ENCODE measurements at regions not wholly inside any gene's neighbourhood (a gene's known extent, or its start where the extent isn't known, plus 50 kb on each side); places are given as distances from the start of the nearest gene placed in this dataset.

GRCh38 chr13:33752094-33752493 lies 65.9 kb upstream of the RFC3 start:
- Histone ChIP-seq H3K27me3 (ENCODE audit: control insufficient read depth, insufficient read depth, low read length) (no peaks in the 10 kb centered on the region), H3K4me1 (ENCODE audit: control insufficient read depth, insufficient read depth, low read length) (no peaks in the 10 kb centered on the region), H3K9me3 (ENCODE audit: control insufficient read depth, insufficient read depth, low read depth, low read length) (no peaks in the 10 kb centered on the region), H3K27ac (ENCODE audit: low read length) (no peak overlapping the region), H3K36me3 (ENCODE audit: control insufficient read depth, insufficient read depth, low read length) (no peaks in the 10 kb centered on the region), H3K4me3 (ENCODE audit: low read depth in 2 of 2, low read length in 2 of 2) (no peak overlapping the region)
- ChIA-PET POLR2A (no interaction called here), CTCF (no interaction called here)
- in situ Hi-C loops (cut with HindIII; ENCODE audit: low pct_unique_long_range_greater_than_20kb, low sequenced_read_pairs) = no loop called here
- ATAC-seq = no peak
- TF ChIP-seq CTCF (IDR thresholded peaks at IDR 0.05) = no peak
- TF ChIP-seq REST (IDR thresholded peaks at IDR 0.05; ENCODE audit: insufficient read depth in 1 of 2, low read depth in 2 of 2, low read length in 1 of 2) = no peak
- TF ChIP-seq POLR2AphosphoS5 (IDR thresholded peaks at IDR 0.05; ENCODE audit: low read depth, low read length) = no peak
- no peak for TF ChIP-seq SIN3A (IDR thresholded peaks at IDR 0.05; ENCODE audit: borderline replicate concordance, insufficient read depth, low read depth, low read length)
- no peak for TF ChIP-seq TCF7L2 (IDR thresholded peaks at IDR 0.05; ENCODE audit: low read depth, low read length)
- DNase-seq (ENCODE audit: low read depth, low spot score) = no peak
- BruUV-seq (replicated peaks) = no TSS peak
- intact Hi-C loops (cut with micrococcal nuclease; ENCODE audit: unreplicated experiment) = no loop called here

GRCh38 chr13:33752597-33752996 lies 65.4 kb upstream of the RFC3 start:
- DNase-seq (ENCODE audit: low read depth, low spot score) (no peak), ATAC-seq (no peak)
- ChIA-PET CTCF (no interaction called here), POLR2A (no interaction called here)
- no peaks in the 10 kb centered on the region for H3K27me3 ChIP-seq (ENCODE audit: control insufficient read depth, insufficient read depth, low read length)
- H3K9me3 ChIP-seq (ENCODE audit: control insufficient read depth, insufficient read depth, low read depth, low read length) = no peaks in the 10 kb centered on the region
- no TSS peak for BruUV-seq (replicated peaks)
- TF ChIP-seq REST (IDR thresholded peaks at IDR 0.05; ENCODE audit: insufficient read depth in 1 of 2, low read depth in 2 of 2, low read length in 1 of 2) = no peak
- TF ChIP-seq CTCF (IDR thresholded peaks at IDR 0.05) = no peak
- no peak for TF ChIP-seq SIN3A (IDR thresholded peaks at IDR 0.05; ENCODE audit: borderline replicate concordance, insufficient read depth, low read depth, low read length)
- no peak for TF ChIP-seq POLR2AphosphoS5 (IDR thresholded peaks at IDR 0.05; ENCODE audit: low read depth, low read length)
- TF ChIP-seq TCF7L2 (IDR thresholded peaks at IDR 0.05; ENCODE audit: low read depth, low read length) = no peak
- in situ Hi-C loops (cut with HindIII; ENCODE audit: low pct_unique_long_range_greater_than_20kb, low sequenced_read_pairs) = no loop called here
- intact Hi-C loops (cut with micrococcal nuclease; ENCODE audit: unreplicated experiment) = no loop called here
- H3K4me3 ChIP-seq (ENCODE audit: low read depth in 2 of 2, low read length in 2 of 2) = no peak overlapping the region
- no peaks in the 10 kb centered on the region for H3K36me3 ChIP-seq (ENCODE audit: control insufficient read depth, insufficient read depth, low read length)
- no peaks in the 10 kb centered on the region for H3K4me1 ChIP-seq (ENCODE audit: control insufficient read depth, insufficient read depth, low read length)
- H3K27ac ChIP-seq (ENCODE audit: low read length) = no peak overlapping the region

All from Panc1 (cell line).